SJSA1 (cell line): ENCODE measurements at regions not wholly inside any gene's neighbourhood (a gene's known extent, or its start where the extent isn't known, plus 50 kb on each side); places are given as distances from the start of the nearest gene placed in this dataset.
A peak's percentile ranks its signal among the peaks of the same experiment; 100 is the strongest.
"Not testable (repeated sequence)": the region's sequence is repeated elsewhere in the genome, so short reads cannot be mapped to it uniquely, and the experiment has no call there.

Experiments
- DNase-seq, 2 experiments: peaks; one replicate each; pipeline ENCODE4 v3.0.0-alpha.2; 2015 to 2020; ENCODE audit warnings: low spot score in 2 of 2, low read depth in 1 of 2
- H3K27ac ChIP-seq: fragments of 250-450 bp; sonication (Bioruptor Pico); 2 replicates; pipeline ENCODE4 v1.5.1; 2020; ENCODE audit warnings: mild to moderate bottlenecking, moderate library complexity
- H3K27me3 ChIP-seq: fragments of 250-450 bp; sonication (Bioruptor Pico); replicated peaks from 2 replicates; pipeline ENCODE4 v1.5.1; 2020; ENCODE audit warnings: mild to moderate bottlenecking, moderate library complexity
- H3K36me3 ChIP-seq: fragments of 250-450 bp; sonication (Bioruptor Pico); 2 replicates; pipeline ENCODE4 v1.5.1; 2020; ENCODE audit warnings: mild to moderate bottlenecking
- H3K4me1 ChIP-seq: fragments of 250-450 bp; sonication (Bioruptor Pico); replicated peaks from 2 replicates; pipeline ENCODE4 v1.6.1; 2021; ENCODE audit warnings: mild to moderate bottlenecking
- H3K4me3 ChIP-seq: fragments of 250-450 bp; sonication (Bioruptor Pico); 2 replicates; pipeline ENCODE4 v1.5.1; 2020; ENCODE audit warnings: mild to moderate bottlenecking
- H3K9me3 ChIP-seq: fragments of 250-450 bp; sonication (Bioruptor Pico); replicated peaks from 2 replicates; pipeline ENCODE4 v1.5.1; 2020; ENCODE audit warnings: mild to moderate bottlenecking

- Histone ChIP-seq H3K27ac (no peak overlapping the region), H3K27me3 (0 out of 2 replicates have a peak, but pooled peaks cover 3% of the 10 kb centered on the region), H3K9me3 (no peaks in the 10 kb centered on the region), H3K4me3 (no peak overlapping the region), H3K36me3 (no peaks in the 10 kb centered on the region), H3K4me1 (no peaks in the 10 kb centered on the region)
- DNase-seq: no peak
These were observed 185.2 kb upstream of the DGKB start for GRCh38 chr7:15087771-15088170.

GRCh38 chr7:15086862-15087261, 184.3 kb upstream of the DGKB start:
- no peak overlapping the region for H3K4me3 ChIP-seq
- H3K27me3 ChIP-seq: 0 out of 2 replicates have a peak, but pooled peaks cover 3% of the 10 kb centered on the region
- no peaks in the 10 kb centered on the region for H3K4me1 ChIP-seq
- no peak overlapping the region for H3K27ac ChIP-seq
- DNase-seq: no peak
- no peaks in the 10 kb centered on the region for H3K9me3 ChIP-seq
- no peaks in the 10 kb centered on the region for H3K36me3 ChIP-seq

- Histone ChIP-seq H3K9me3 (no peaks in the 10 kb centered on the region), H3K27me3 (0 out of 2 replicates have a peak, but pooled peaks cover 3% of the 10 kb centered on the region), H3K4me3 (no peak overlapping the region), H3K36me3 (no peaks in the 10 kb centered on the region), H3K27ac (no peak overlapping the region), H3K4me1 (no peaks in the 10 kb centered on the region)
- no peak for DNase-seq
These were observed 183.6 kb upstream of the DGKB start for GRCh38 chr7:15086131-15086611.

DNA sequence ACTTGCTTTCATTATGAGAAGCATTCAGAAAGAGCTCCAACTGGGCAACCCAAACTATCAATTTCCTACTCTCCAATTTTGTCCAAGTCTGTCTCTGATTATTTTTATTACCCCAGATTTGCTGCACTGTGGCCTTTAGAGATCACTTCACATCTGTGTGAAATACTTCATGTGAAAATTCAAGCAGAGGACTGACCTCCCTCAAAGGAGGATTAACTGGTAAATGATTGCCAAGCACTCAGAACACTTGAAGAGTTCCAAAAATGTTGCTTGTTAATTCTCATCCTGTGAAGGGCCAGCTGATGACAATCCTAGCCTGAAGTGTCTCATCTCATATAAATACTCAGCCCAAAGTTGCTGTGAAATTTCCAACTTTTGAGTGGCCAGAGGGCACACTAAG, 182.8 kb upstream of the DGKB start:
- no peak overlapping the region for H3K4me3 ChIP-seq
- no peak overlapping the region for H3K27ac ChIP-seq
- no peaks in the 10 kb centered on the region for H3K4me1 ChIP-seq
- no peaks in the 10 kb centered on the region for H3K36me3 ChIP-seq
- H3K27me3 ChIP-seq: 0 out of 2 replicates have a peak, but pooled peaks cover 3% of the 10 kb centered on the region
- no peak for DNase-seq
- no peaks in the 10 kb centered on the region for H3K9me3 ChIP-seq

DNA sequence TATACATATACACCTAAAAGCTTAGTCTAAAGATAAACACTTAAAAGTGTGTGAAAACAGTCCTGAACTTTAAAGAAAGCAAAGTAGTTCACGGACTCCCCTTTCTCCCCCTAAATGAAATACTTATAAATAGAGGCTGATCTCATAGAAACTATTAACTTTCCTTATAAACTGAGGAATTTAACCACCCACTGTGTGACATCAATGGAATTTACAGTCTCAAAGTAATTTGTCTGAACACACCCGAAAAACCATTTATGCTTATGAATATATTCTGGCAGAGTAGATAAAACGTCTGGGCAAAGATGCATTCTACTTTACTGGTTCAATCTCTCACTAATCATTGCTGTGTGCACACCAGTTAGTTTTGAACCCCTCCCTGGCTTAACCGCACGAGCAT, 181.8 kb upstream of the DGKB start:
- DNase-seq: peak in 1 of 2 experiments; percentile 0
- Histone ChIP-seq H3K4me3 (no peak overlapping the region), H3K27ac (no peak overlapping the region), H3K27me3 (0 out of 2 replicates have a peak, but pooled peaks cover 3% of the 10 kb centered on the region), H3K36me3 (no peaks in the 10 kb centered on the region), H3K9me3 (no peaks in the 10 kb centered on the region), H3K4me1 (no peaks in the 10 kb centered on the region)

- Histone ChIP-seq H3K9me3 (no peaks in the 10 kb centered on the region), H3K4me3 (no peak overlapping the region), H3K36me3 (no peaks in the 10 kb centered on the region), H3K27me3 (0 out of 2 replicates have a peak, but pooled peaks cover 3% of the 10 kb centered on the region), H3K27ac (no peak overlapping the region), H3K4me1 (no peaks in the 10 kb centered on the region)
- no peak for DNase-seq
These were observed 179.3 kb upstream of the DGKB start for GRCh38 chr7:15081891-15082290.

GRCh38 chr7:15073301-15073700, 170.8 kb upstream of the DGKB start:
- H3K4me3 ChIP-seq: no peak overlapping the region

DNA sequence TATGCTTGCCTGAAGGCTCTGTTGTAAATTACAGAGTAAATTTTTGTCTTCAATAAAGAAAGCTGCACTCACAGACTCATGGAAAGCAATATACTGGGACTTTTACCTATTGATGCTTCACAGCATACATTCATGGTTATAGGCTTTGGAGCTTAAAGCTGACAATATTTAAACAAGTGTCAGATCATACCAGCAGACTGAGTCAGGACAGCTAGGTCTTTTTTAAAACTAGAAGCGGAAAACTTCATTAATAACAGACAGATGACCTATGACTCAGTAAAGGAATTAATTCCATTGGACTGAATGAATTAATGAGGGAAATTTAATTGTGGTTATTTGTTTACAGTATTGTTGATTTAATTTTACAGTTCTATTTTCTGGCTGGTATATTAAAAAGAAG, 165.8 kb upstream of the DGKB start:
- Histone ChIP-seq H3K27me3 (no peaks in the 10 kb centered on the region), H3K4me3 (no peak overlapping the region), H3K9me3 (no peaks in the 10 kb centered on the region), H3K4me1 (no peaks in the 10 kb centered on the region), H3K27ac (no peak overlapping the region), H3K36me3 (no peaks in the 10 kb centered on the region)
- DNase-seq: no peak

More at GRCh38 chr7:15073301-15073700, 170.8 kb upstream of the DGKB start:
- DNase-seq: no peak
- Histone ChIP-seq H3K4me1 (no peaks in the 10 kb centered on the region), H3K36me3 (no peaks in the 10 kb centered on the region), H3K27me3 (no peaks in the 10 kb centered on the region), H3K27ac (no peak overlapping the region), H3K9me3 (no peaks in the 10 kb centered on the region)

- no peak overlapping the region for H3K27ac ChIP-seq
- H3K4me3 ChIP-seq: no peak overlapping the region
- no peaks in the 10 kb centered on the region for H3K9me3 ChIP-seq
- H3K27me3 ChIP-seq: 0 out of 2 replicates have a peak, but pooled peaks cover 2% of the 10 kb centered on the region
- H3K4me1 ChIP-seq: no peaks in the 10 kb centered on the region
- no peaks in the 10 kb centered on the region for H3K36me3 ChIP-seq
- DNase-seq: no peak
These were observed 154.7 kb upstream of the DGKB start for GRCh38 chr7:15057272-15057671.

DNA sequence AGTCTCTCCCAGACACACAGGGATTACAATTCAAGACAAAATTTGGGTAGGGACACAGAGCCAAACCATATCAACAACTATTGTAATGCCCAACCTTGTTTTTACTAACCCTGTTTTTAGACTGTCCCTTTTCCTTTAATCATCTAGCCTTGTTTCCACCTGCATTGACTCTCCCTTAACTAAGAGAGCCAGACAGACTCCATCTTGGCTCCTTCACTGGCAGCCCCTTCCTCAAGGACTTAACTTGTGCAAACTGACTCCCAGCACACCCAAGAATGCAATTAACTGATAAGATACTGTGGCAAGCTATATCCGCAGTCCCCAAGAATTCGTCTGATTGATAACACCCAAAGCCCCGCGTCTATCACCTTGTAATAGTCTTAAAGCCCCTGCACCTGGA, 151.8 kb upstream of the DGKB start:
- H3K36me3 ChIP-seq, H3K27me3 ChIP-seq, DNase-seq, H3K9me3 ChIP-seq, H3K4me1 ChIP-seq, H3K27ac ChIP-seq, H3K4me3 ChIP-seq: not testable (repeated sequence)

- DNase-seq: no peak
- Histone ChIP-seq H3K4me1 (no peaks in the 10 kb centered on the region), H3K27me3 (no peaks in the 10 kb centered on the region), H3K36me3 (no peaks in the 10 kb centered on the region), H3K4me3 (no peak overlapping the region), H3K9me3 (no peaks in the 10 kb centered on the region), H3K27ac (no peak overlapping the region)
These were observed 146.6 kb upstream of the DGKB start for GRCh38 chr7:15049157-15049556.

DNA sequence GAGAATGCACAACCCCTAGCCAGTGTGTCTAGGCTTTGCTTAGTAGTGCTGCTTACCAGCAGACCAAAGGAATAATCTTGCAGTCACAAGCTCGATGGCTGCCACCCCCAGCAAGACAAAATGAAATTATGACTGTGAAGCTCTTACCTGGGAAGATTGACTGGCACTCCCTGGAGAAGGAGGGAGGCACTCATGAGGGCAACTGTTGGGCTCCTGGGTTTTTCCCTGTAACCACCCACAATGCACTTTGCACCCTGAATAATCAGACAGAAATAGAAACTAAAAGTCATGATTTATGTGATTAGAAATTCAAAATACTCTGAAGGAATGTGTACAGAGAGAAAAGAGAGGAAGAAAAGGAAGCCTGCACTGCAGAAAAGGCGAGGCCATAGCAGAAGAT, 144.3 kb upstream of the DGKB start:
- DNase-seq: no peak
- H3K36me3 ChIP-seq: no peaks in the 10 kb centered on the region
- H3K27ac ChIP-seq: no peak overlapping the region
- peaks cover 5% of the 10 kb centered on the region for H3K4me1 ChIP-seq
- H3K4me3 ChIP-seq: no peak overlapping the region
- H3K27me3 ChIP-seq: no peaks in the 10 kb centered on the region
- no peaks in the 10 kb centered on the region for H3K9me3 ChIP-seq

DNA sequence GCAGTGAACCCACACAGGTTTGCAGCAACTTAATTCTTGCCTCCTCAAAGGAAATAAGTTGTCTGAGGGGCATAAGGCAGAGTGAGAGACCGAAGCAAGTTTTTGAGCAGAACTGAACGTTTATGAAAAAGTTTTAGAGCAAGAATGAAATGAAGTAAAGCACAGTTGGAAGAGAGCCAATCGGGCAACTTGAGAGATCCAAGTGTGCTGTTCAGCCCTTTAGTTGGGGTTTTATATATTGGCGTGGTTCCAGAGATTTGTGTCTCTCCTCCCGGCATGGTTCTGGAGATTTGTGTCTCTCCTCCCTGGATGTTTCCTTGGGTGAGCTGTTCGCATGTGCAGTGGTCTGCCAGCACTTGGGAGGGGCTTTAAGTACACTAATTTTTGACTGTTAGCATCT, 141.4 kb upstream of the DGKB start:
- no peaks in the 10 kb centered on the region for H3K9me3 ChIP-seq
- peaks cover 12% of the 10 kb centered on the region for H3K4me1 ChIP-seq
- DNase-seq: no peak

DNA sequence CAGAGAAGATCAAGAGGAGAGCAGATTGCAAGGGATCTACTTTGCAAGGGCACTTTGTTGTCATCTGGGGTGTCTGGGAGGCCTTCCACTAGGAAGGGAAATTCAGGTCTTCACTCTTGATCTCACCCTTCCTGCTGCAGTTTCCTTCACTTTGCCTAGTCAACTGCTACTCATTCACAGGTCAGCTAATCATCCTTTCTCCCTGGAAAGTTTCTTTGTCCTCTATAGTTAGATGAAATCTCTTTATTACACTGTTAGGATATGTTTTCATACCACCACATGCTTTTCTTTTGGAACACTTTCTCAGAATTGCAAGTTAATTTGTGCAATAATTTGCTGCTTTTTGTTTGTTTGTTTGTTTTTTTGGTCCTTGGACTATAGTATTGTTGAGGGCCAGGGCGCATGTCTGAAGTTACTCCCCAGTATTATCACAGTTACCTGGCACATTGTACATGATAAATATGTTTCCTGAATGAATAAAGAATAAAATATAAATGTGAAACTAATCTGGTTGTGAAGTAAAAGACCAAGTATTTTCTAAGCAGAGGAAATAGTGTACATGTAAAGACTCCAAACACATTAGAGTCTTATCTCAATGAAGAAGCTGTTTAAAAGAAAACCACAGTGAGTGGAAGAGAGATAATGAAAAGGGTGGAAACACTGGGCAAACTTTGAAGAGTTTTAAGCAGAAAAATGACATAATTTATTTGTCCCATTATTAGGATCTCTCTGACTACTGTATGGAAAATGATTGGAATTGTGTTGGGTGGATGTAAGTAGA, 139.9 kb upstream of the DGKB start:
- DNase-seq: no peak
- H3K27ac ChIP-seq: no peak overlapping the region
- no peaks in the 10 kb centered on the region for H3K27me3 ChIP-seq
- H3K36me3 ChIP-seq: no peaks in the 10 kb centered on the region
- H3K4me1 ChIP-seq: peaks cover 12% of the 10 kb centered on the region
- no peaks in the 10 kb centered on the region for H3K9me3 ChIP-seq
- H3K4me3 ChIP-seq: no peak overlapping the region

More for the DNA sequence above, 141.4 kb upstream of the DGKB start:
- Histone ChIP-seq H3K4me3 (no peak overlapping the region), H3K36me3 (no peaks in the 10 kb centered on the region), H3K27me3 (no peaks in the 10 kb centered on the region), H3K27ac (no peak overlapping the region)
